ENCODE measurements at regions not wholly inside any gene's neighbourhood (a gene's known extent, or its start where the extent isn't known, plus 50 kb on each side); places are given as distances from the start of the nearest gene placed in this dataset.
A peak's percentile ranks its signal among the peaks of the same experiment; 100 is the strongest.

- DNase-seq (ENCODE audit: low read depth in 2 of 2) = no peak
Measured at GRCh38 chr1:50358962-50359361, 64.3 kb downstream of the DMRTA2 start.

GRCh38 chr1:50357186-50357585 is 66.1 kb downstream of the DMRTA2 start:
- DNase-seq (ENCODE audit: low read depth in 2 of 2) = no peak

- DNase-seq (ENCODE audit: low read depth in 2 of 2) = no peak
Measured at GRCh38 chr1:50354813-50355212, 68.4 kb downstream of the DMRTA2 start.

GRCh38 chr1:50352428-50352827 is 70.8 kb downstream of the DMRTA2 start:
- no peak for DNase-seq (ENCODE audit: low read depth in 2 of 2)

GRCh38 chr1:50350868-50351267 is 72.4 kb downstream of the DMRTA2 start:
- no peak for DNase-seq (ENCODE audit: low read depth in 2 of 2)

GRCh38 chr1:50350421-50350820 is 72.8 kb downstream of the DMRTA2 start:
- DNase-seq (ENCODE audit: low read depth in 2 of 2) = no peak

- no peak for DNase-seq (ENCODE audit: low read depth in 2 of 2)
Measured at GRCh38 chr1:50349242-50349565, 74.0 kb downstream of the DMRTA2 start.

GRCh38 chr1:50348449-50349241 is 74.6 kb downstream of the DMRTA2 start:
- DNase-seq (ENCODE audit: low read depth in 2 of 2) = peak in 1 of 2 donors; percentile 26

- no peak for DNase-seq (ENCODE audit: low read depth in 2 of 2)
Measured at GRCh38 chr1:50347933-50348332, 75.3 kb downstream of the DMRTA2 start.

- no peak for DNase-seq (ENCODE audit: low read depth in 2 of 2)
Measured at GRCh38 chr1:50346621-50347020, 76.6 kb downstream of the DMRTA2 start.

- no peak for DNase-seq (ENCODE audit: low read depth in 2 of 2)
Measured at GRCh38 chr1:50343323-50343722, 79.9 kb downstream of the DMRTA2 start.

GRCh38 chr1:50342525-50342924 is 80.7 kb downstream of the DMRTA2 start:
- no peak for DNase-seq (ENCODE audit: low read depth in 2 of 2)

GRCh38 chr1:50335036-50335435 is 88.2 kb downstream of the DMRTA2 start:
- DNase-seq (ENCODE audit: low read depth in 2 of 2) = no peak

GRCh38 chr1:50333595-50333974 is 89.7 kb downstream of the DMRTA2 start:
- DNase-seq (ENCODE audit: low read depth in 2 of 2) = peak; percentile 34 to 55

- peak in 1 of 2 donors; percentile 35 for DNase-seq (ENCODE audit: low read depth in 2 of 2)
Measured at GRCh38 chr1:50332941-50333594, 90.2 kb downstream of the DMRTA2 start.

- DNase-seq (ENCODE audit: low read depth in 2 of 2) = no peak
Measured at GRCh38 chr1:50329332-50329932, 93.8 kb downstream of the DMRTA2 start.

- no peak for DNase-seq (ENCODE audit: low read depth in 2 of 2)
Measured at GRCh38 chr1:50328552-50328951, 94.7 kb downstream of the DMRTA2 start.

GRCh38 chr1:50326026-50326425 is 97.2 kb downstream of the DMRTA2 start:
- no peak for DNase-seq (ENCODE audit: low read depth in 2 of 2)

- no peak for DNase-seq (ENCODE audit: low read depth in 2 of 2)
Measured at GRCh38 chr1:50322579-50322978, 100.7 kb downstream of the DMRTA2 start.

- no peak for DNase-seq (ENCODE audit: low read depth in 2 of 2)
Measured at GRCh38 chr1:50318428-50318827, 104.8 kb downstream of the DMRTA2 start.

GRCh38 chr1:50308878-50309277 is 114.4 kb downstream of the DMRTA2 start:
- no peak for DNase-seq (ENCODE audit: low read depth in 2 of 2)

GRCh38 chr1:50305808-50306207 is 117.4 kb downstream of the DMRTA2 start:
- DNase-seq (ENCODE audit: low read depth in 2 of 2) = no peak

GRCh38 chr1:50300297-50300696 is 122.9 kb downstream of the DMRTA2 start:
- no peak for DNase-seq (ENCODE audit: low read depth in 2 of 2)

Measured in stimulated activated CD4-positive, alpha-beta T cell treated with anti-CD3 and anti-CD28 coated beads, Interleukin-15, amount 100 ng/mL, for 48 hours (primary cell).